Urinary bladder (tissue), 3 donors: ENCODE measurements at regions not wholly inside any gene's neighbourhood (a gene's known extent, or its start where the extent isn't known, plus 50 kb on each side); places are given as distances from the start of the nearest gene placed in this dataset.
"Not testable (repeated sequence)": the region's sequence is repeated elsewhere in the genome, so short reads cannot be mapped to it uniquely, and the experiment has no call there.

Source experiments
- DNase-seq: peaks from one replicate; pipeline ENCODE4 v3.0.0-alpha.2; 2015; ENCODE audit errors: extremely low spot score
- H3K27ac ChIP-seq: one replicate; pipeline ENCODE4 v1.5.1; 2013; ENCODE audit warnings: low read depth, mild to moderate bottlenecking, moderate library complexity
- H3K36me3 ChIP-seq: one replicate; pipeline ENCODE4 v1.6.1; 2013; ENCODE audit warnings: mild to moderate bottlenecking, moderate library complexity; ENCODE audit not compliant: insufficient read depth
- H3K4me1 ChIP-seq: one replicate; pipeline ENCODE4 v1.6.1; 2013; ENCODE audit warnings: mild to moderate bottlenecking, moderate library complexity; ENCODE audit not compliant: insufficient read depth
- H3K4me3 ChIP-seq: one replicate; pipeline ENCODE4 v1.5.1; 2013; ENCODE audit warnings: low read depth, low read length
- WGBS: extraction: QIAGEN DNeasy Blood & Tissue Kit; methylation state at CpG from one replicate; pipeline ENCODE4 v1.1.7; 2013; 5-methylcytosine and 5-hydroxymethylcytosine counted together
- donor health status: healthy with polysubstance abuse.
- donor health status: healthy.

GRCh38 chr17:72466199-72466598 lies 345.4 kb downstream of the SOX9 start:
- no peak overlapping the region for H3K4me3 ChIP-seq
- H3K36me3 ChIP-seq: no peaks in the 10 kb centered on the region
- H3K4me1 ChIP-seq: no peaks in the 10 kb centered on the region
- DNase-seq: no peak
- no peak overlapping the region for H3K27ac ChIP-seq

DNA sequence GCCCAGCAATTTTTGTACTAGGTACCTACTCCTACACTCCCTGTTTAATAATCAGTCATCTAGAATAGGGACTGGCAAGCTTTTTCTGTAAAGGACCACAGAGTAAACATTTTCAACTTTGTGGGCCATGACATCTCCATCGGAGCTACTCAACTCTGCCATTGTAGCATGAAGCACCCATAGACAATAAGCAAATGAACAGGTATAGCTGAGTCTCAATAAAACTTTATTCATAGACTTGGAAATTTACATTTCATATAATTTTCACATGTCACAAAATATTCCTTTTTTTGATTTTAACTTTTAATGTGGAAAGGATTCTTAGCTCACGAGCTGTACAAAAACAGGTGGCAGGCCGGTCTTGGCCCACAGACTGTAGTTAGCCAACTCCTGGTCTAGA lies 345.8 kb downstream of the SOX9 start:
- H3K4me3 ChIP-seq: no peak overlapping the region
- 77% methylated on average over 3 of the region's 3 CpGs for whole genome bisulfite sequencing
- no peaks in the 10 kb centered on the region for H3K36me3 ChIP-seq
- no peaks in the 10 kb centered on the region for H3K4me1 ChIP-seq
- DNase-seq: no peak
- H3K27ac ChIP-seq: no peak overlapping the region

DNA sequence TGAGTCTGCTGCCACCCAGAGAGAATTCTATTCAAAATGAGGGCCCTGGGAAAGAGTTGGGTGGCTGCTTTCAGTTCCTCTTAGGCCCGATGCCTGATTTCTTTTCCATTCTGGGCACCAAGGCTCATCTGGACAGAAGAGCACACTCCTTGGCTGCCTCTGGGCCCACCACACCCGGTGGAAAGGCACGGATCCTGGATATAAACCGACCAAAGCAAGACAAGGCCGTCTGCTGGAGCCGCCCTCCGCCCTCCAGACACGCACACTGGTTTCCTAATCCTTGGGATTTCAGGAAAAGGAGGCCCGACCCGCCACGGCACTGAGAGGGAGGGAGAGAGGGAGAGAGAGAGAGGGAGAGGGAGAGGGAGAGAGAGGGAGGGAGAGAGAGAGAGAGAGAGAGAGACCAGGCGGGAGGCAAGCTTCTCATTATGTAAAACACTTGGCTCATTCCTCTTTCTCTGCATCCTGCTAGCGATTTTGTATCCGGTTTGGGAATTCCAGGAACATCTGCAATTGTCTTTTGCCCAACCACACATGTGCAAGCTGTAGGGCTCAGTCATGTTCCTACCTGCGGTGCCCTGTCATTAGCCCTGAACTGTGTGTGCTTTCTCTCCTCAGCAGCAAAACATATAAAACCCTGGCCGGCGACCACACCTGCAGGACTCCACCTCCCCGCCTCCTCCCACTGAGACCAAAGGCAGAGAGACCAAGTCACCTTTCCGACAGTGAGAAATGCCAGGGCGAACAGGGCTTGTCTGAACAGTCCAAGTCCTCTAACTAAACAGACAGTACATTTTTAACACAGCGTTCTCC lies 347.2 kb downstream of the SOX9 start:
- peak overlapping the region; percentile 52 for H3K27ac ChIP-seq
- 35% methylated on average over 21 of the region's 21 CpGs for WGBS
- DNase-seq: no peak
- no peaks in the 10 kb centered on the region for H3K4me1 ChIP-seq
- no peak overlapping the region for H3K4me3 ChIP-seq
- H3K36me3 ChIP-seq: no peaks in the 10 kb centered on the region

GRCh38 chr17:72468841-72469240 lies 348.0 kb downstream of the SOX9 start:
- Histone ChIP-seq H3K4me3 (no peak overlapping the region), H3K36me3 (no peaks in the 10 kb centered on the region), H3K4me1 (no peaks in the 10 kb centered on the region), H3K27ac (no peak overlapping the region)
- DNase-seq: no peak
- 91% methylated on average over 4 of the region's 4 CpGs for WGBS

DNA sequence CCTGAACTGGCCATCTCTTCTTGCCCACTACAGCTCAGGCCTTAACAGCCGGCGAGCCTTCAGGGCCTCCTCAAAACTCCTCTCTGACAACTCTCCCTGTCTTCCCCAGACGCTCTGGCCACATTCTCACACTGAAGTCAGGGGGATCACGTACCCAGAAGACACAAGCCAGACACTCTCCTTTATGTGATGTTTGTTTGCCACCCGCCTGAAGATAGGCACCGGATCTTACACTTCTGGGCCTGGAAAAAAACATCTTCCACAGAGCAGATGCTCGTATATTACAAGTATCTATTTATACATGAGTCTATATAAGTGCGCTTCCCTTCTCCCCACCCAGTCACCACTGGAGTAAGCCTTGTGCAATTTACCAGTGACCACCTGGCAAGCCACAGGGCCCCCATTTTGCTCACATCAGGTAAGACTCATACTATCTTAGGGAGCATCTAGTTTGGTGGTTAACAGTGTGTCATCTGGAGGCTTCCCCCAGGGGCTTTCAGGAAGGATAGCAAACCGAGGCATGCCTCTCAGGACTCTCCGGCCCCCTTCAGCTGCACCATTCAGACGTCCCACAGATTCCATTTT lies 349.4 kb downstream of the SOX9 start:
- Histone ChIP-seq H3K4me1 (no peaks in the 10 kb centered on the region), H3K36me3 (no peaks in the 10 kb centered on the region), H3K4me3 (no peak overlapping the region), H3K27ac (no peak overlapping the region)
- no peak for DNase-seq
- WGBS: 79% methylated on average over 11 of the region's 11 CpGs

DNA sequence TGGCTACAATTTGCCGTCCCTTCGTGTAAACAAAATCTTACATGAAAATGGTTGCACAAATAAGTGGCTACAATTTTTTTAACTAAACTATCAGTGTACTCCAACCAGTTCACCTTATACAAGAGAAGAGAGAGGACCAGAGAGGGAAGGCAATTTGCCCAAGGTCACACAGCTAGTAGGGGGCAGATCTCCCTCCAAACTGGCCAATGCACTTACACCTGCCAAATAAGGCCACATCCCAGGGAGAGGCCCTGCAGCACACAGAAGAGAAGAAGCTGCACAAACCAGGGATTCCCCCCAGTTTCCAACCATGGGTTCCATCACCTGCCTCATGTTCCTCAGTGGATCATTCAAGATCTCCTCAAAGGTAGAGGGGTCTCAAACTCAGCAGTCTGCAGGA lies 349.9 kb downstream of the SOX9 start:
- no peak overlapping the region for H3K4me3 ChIP-seq
- H3K27ac ChIP-seq: no peak overlapping the region
- H3K4me1 ChIP-seq: no peaks in the 10 kb centered on the region
- DNase-seq: no peak
- WGBS: 83% methylated on average over 2 of the region's 2 CpGs
- H3K36me3 ChIP-seq: no peaks in the 10 kb centered on the region

- DNase-seq: no peak
- H3K36me3 ChIP-seq: no peaks in the 10 kb centered on the region
- no peaks in the 10 kb centered on the region for H3K4me1 ChIP-seq
- no peak overlapping the region for H3K27ac ChIP-seq
- H3K4me3 ChIP-seq: no peak overlapping the region
- 97% methylated on average over 3 of the region's 3 CpGs for WGBS
Measured at GRCh38 chr17:72471296-72471695, 350.5 kb downstream of the SOX9 start.

DNA sequence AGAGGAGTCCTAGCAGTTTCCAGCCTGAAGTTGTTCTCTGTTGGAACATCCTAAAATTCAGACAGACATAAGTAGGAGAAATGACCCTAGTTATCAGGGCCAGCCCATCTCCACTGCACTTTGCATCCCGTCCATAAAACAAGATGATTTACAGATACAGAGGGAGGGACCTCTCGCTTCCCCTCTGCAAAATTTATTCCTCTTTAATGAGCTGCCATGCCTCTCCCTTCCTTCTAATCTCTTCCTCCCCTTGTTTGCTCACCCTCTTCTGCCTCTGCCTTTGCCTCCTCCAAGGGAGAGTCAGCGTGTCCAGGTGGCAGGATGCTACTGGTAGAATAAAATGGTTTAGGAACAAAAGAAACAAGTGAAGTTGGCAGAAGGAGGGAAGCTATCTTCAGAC lies 351.3 kb downstream of the SOX9 start:
- 67% methylated on average over 3 of the region's 3 CpGs for WGBS
- no peaks in the 10 kb centered on the region for H3K4me1 ChIP-seq
- no peak for DNase-seq

DNA sequence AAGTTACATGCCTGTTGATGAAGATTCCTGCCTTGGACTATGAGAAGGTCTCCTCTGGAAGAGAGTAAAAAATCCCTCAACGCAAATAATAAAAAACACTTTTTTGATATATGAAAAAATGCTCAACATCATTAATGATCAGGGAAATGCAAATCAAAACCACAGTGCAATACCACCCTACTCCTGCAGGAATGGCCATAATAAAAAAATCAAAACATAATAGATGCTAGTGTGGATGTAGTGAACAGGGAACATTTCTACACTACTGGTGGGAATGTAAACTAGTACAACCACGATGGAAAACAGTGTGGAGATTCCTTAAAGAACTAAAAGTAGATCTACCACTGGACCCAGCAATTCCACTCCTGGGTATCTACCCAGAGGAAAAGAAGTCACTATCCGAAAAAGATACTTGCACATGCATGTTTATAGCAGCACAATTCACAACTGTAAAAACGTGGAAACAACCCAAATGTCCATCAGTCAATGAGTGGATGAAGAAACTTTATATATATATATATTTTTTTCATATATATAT lies 352.1 kb downstream of the SOX9 start:
- not testable (repeated sequence) for H3K36me3 ChIP-seq, DNase-seq, H3K4me3 ChIP-seq, H3K27ac ChIP-seq, H3K4me1 ChIP-seq
- WGBS: 81% methylated on average over 4 of the region's 4 CpGs

More for the DNA sequence above, 351.3 kb downstream of the SOX9 start:
- no peak overlapping the region for H3K27ac ChIP-seq
- H3K36me3 ChIP-seq: no peaks in the 10 kb centered on the region
- no peak overlapping the region for H3K4me3 ChIP-seq

- 97% methylated on average over 2 of the region's 2 CpGs for WGBS
- DNase-seq: no peak
- H3K27ac ChIP-seq: no peak overlapping the region
- H3K4me1 ChIP-seq: no peaks in the 10 kb centered on the region
- H3K4me3 ChIP-seq: no peak overlapping the region
- H3K36me3 ChIP-seq: no peaks in the 10 kb centered on the region
Measured at GRCh38 chr17:72474243-72474642, 353.4 kb downstream of the SOX9 start.

- Histone ChIP-seq H3K4me1 (no peaks in the 10 kb centered on the region), H3K4me3 (no peak overlapping the region), H3K36me3 (no peaks in the 10 kb centered on the region), H3K27ac (no peak overlapping the region)
- DNase-seq: no peak
- WGBS: 69% methylated on average over 5 of the region's 5 CpGs
Measured at GRCh38 chr17:72474719-72475477, 354.1 kb downstream of the SOX9 start.

DNA sequence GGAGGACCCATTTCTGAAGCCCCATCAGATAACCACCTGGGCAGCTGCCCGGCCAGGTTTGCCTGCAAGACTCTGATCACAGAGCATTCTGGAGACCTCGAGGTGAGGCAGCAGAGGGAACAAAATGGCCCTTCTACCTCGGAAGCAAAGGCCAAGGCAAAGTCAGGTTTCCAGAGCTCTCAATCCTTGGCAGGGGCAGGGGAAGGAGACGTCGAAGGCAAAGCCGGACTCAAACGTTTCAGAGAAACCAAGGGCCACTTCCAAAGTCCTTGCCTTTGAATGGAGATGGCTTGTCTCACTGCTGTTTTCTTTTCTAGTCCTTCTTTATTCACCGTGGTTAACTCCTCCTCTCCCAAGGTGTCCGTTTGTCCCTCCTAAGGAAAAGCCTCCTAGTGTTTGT lies 355.3 kb downstream of the SOX9 start:
- WGBS: 59% methylated on average over 9 of the region's 9 CpGs

DNA sequence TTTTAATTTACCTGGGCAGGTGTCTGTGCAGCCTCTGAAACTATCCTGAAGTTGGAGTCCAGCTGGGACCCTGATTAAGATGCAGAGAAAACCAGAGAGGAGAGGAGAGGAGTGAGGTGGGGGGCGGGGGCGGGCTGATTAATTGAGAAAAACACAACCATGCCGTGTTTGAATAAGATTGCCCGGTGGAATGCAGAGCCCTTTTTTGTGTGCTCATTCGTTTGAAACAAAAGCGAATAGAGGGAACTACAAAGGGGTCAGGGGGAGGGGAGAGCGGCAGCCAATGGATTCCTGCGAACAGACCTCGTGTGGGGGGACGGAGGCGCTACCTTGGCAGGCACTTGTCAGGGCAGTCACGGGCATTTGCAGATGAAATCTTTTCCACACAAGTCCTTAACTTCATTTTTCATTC lies 355.8 kb downstream of the SOX9 start:
- Histone ChIP-seq H3K36me3 (no peaks in the 10 kb centered on the region), H3K4me1 (no peaks in the 10 kb centered on the region), H3K4me3 (no peak overlapping the region), H3K27ac (no peak overlapping the region)
- no peak for DNase-seq
- WGBS: 42% methylated on average over 12 of the region's 12 CpGs

More for the DNA sequence above, 355.3 kb downstream of the SOX9 start:
- Histone ChIP-seq H3K4me3 (no peak overlapping the region), H3K36me3 (no peaks in the 10 kb centered on the region), H3K27ac (no peak overlapping the region), H3K4me1 (no peaks in the 10 kb centered on the region)
- DNase-seq: no peak

DNA sequence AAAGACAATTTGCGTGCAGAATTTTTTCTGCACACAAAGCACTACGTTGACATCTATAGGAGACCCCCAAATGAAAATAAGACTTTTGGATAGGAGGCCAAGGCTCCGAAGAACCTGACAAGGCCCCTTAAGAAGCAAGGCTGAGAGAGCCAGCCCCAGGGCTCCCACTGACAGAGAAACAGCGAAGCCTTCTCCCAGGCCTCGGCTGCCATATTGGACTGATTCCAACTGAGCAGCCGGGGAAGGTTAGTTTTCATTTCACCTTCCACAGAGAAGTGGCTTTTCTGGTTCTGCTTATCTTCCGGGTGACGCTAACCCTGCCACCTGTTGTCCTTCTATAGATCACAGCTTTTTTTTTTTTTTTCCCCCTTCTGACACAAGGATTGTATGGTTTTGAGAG lies 356.7 kb downstream of the SOX9 start:
- Histone ChIP-seq H3K4me3 (no peak overlapping the region), H3K27ac (no peak overlapping the region), H3K4me1 (no peaks in the 10 kb centered on the region), H3K36me3 (no peaks in the 10 kb centered on the region)
- 62% methylated on average over 8 of the region's 8 CpGs for WGBS
- no peak for DNase-seq
